GM18502 (cell line): ENCODE measurements at regions not wholly inside any gene's neighbourhood (a gene's known extent, or its start where the extent isn't known, plus 50 kb on each side); places are given as distances from the start of the nearest gene placed in this dataset.

Experiments used
- ATAC-seq: cut with Tn5 transposase; IDR thresholded peaks from one replicate; pipeline ENCODE4 v1.9.1; 2021; ENCODE audit warnings: mild to moderate bottlenecking; ENCODE audit not compliant: unreplicated experiment, poor library complexity

GRCh38 chr5:3875144-3875543, 279.5 kb downstream of the IRX1 start:
- ATAC-seq: no peak

GRCh38 chr5:3878267-3878666, 282.6 kb downstream of the IRX1 start:
- ATAC-seq: no peak

GRCh38 chr5:3883040-3883439, 287.4 kb downstream of the IRX1 start:
- no peak for ATAC-seq

- no peak for ATAC-seq
These were observed 291.2 kb downstream of the IRX1 start for GRCh38 chr5:3886524-3887451.

- no peak for ATAC-seq
These were observed 292.7 kb downstream of the IRX1 start for GRCh38 chr5:3888310-3888709.

GRCh38 chr5:3889412-3890142, 293.9 kb downstream of the IRX1 start:
- ATAC-seq: no peak

- no peak for ATAC-seq
These were observed 295.5 kb downstream of the IRX1 start for GRCh38 chr5:3891113-3891512.

GRCh38 chr5:3893527-3893926, 297.9 kb downstream of the IRX1 start:
- ATAC-seq: no peak

- ATAC-seq: no peak
These were observed 298.3 kb downstream of the IRX1 start for GRCh38 chr5:3893975-3894374.

GRCh38 chr5:3896098-3896497, 300.5 kb downstream of the IRX1 start:
- no peak for ATAC-seq

GRCh38 chr5:3899093-3899492, 303.5 kb downstream of the IRX1 start:
- ATAC-seq: no peak

- ATAC-seq: no peak
These were observed 309.0 kb downstream of the IRX1 start for GRCh38 chr5:3904584-3904983.

GRCh38 chr5:3905031-3905430, 309.4 kb downstream of the IRX1 start:
- ATAC-seq: no peak

GRCh38 chr5:3905521-3905920, 309.9 kb downstream of the IRX1 start:
- no peak for ATAC-seq

GRCh38 chr5:3911111-3911510, 315.5 kb downstream of the IRX1 start:
- ATAC-seq: no peak

- ATAC-seq: no peak
These were observed 316.1 kb downstream of the IRX1 start for GRCh38 chr5:3911773-3912172.

GRCh38 chr5:3912790-3913189, 317.2 kb downstream of the IRX1 start:
- ATAC-seq: no peak

- no peak for ATAC-seq
These were observed 317.6 kb downstream of the IRX1 start for GRCh38 chr5:3913279-3913678.

- no peak for ATAC-seq
These were observed 329.4 kb downstream of the IRX1 start for GRCh38 chr5:3925022-3925421.

GRCh38 chr5:3925935-3926334, 330.3 kb downstream of the IRX1 start:
- no peak for ATAC-seq

- ATAC-seq: no peak
These were observed 334.2 kb downstream of the IRX1 start for GRCh38 chr5:3929799-3930198.

- ATAC-seq: no peak
These were observed 336.3 kb downstream of the IRX1 start for GRCh38 chr5:3931976-3932375.
